Activated CD4-positive, alpha-beta T cell treated with anti-CD3 and anti-CD28 coated beads, Interleukin-2, amount 50 U/mL, for 24 hours (primary cell): ENCODE measurements at regions not wholly inside any gene's neighbourhood (a gene's known extent, or its start where the extent isn't known, plus 50 kb on each side); places are given as distances from the start of the nearest gene placed in this dataset.

Experiments
- DNase-seq, 2 donors: peaks; one replicate each; pipeline ENCODE4 v3.0.0-alpha.2; 2020; ENCODE audit warnings: low read depth in 1 of 2, low spot score in 1 of 2

- no peak for DNase-seq
Measured at GRCh38 chr21:40901691-40902090, 54.7 kb upstream of the DSCAM start.

- no peak for DNase-seq
Measured at GRCh38 chr21:40902299-40902698, 55.3 kb upstream of the DSCAM start.

GRCh38 chr21:40902993-40903392 is 56.0 kb upstream of the DSCAM start:
- DNase-seq: no peak

GRCh38 chr21:40905251-40905650 is 58.3 kb upstream of the DSCAM start:
- no peak for DNase-seq

GRCh38 chr21:40912375-40912774 is 65.4 kb upstream of the DSCAM start:
- DNase-seq: no peak

- no peak for DNase-seq
Measured at GRCh38 chr21:40915114-40915513, 68.2 kb upstream of the DSCAM start.

GRCh38 chr21:40923407-40923806 is 76.4 kb upstream of the DSCAM start:
- no peak for DNase-seq

GRCh38 chr21:40923901-40924300 is 76.9 kb upstream of the DSCAM start:
- DNase-seq: no peak

- DNase-seq: no peak
Measured at GRCh38 chr21:40924641-40925040, 77.7 kb upstream of the DSCAM start.

GRCh38 chr21:40926238-40926637 is 79.3 kb upstream of the DSCAM start:
- DNase-seq: no peak

- no peak for DNase-seq
Measured at GRCh38 chr21:40929833-40930232, 82.9 kb upstream of the DSCAM start.

- no peak for DNase-seq
Measured at GRCh38 chr21:40931197-40931596, 84.2 kb upstream of the DSCAM start.

GRCh38 chr21:40936178-40936577 is 89.2 kb upstream of the DSCAM start:
- DNase-seq: no peak

- DNase-seq: no peak
Measured at GRCh38 chr21:40936771-40937261, 89.9 kb upstream of the DSCAM start.

GRCh38 chr21:40938078-40938477 is 91.1 kb upstream of the DSCAM start:
- no peak for DNase-seq

- DNase-seq: no peak
Measured at GRCh38 chr21:40938611-40939010, 91.7 kb upstream of the DSCAM start.

GRCh38 chr21:40947713-40948112 is 100.8 kb upstream of the DSCAM start:
- no peak for DNase-seq

GRCh38 chr21:40950970-40951369 is 104.0 kb upstream of the DSCAM start:
- no peak for DNase-seq

GRCh38 chr21:40952551-40953323 is 105.8 kb upstream of the DSCAM start:
- DNase-seq: no peak

- DNase-seq: no peak
Measured at GRCh38 chr21:40964691-40965090, 117.7 kb upstream of the DSCAM start.

- DNase-seq: no peak
Measured at GRCh38 chr21:40967771-40968170, 120.8 kb upstream of the DSCAM start.

- DNase-seq: no peak
Measured at GRCh38 chr21:40972151-40972550, 125.2 kb upstream of the DSCAM start.
